ENCODE measurements at regions not wholly inside any gene's neighbourhood (a gene's known extent, or its start where the extent isn't known, plus 50 kb on each side); places are given as distances from the start of the nearest gene placed in this dataset.

- H3K27ac ChIP-seq (ENCODE audit: extremely low read length, insufficient read depth, low read length) = no peak overlapping the region
- H3K9ac ChIP-seq (ENCODE audit: insufficient read depth, low read depth, low read length) = no peak overlapping the region
- no peaks in the 10 kb centered on the region for H3K36me3 ChIP-seq (replicated peaks in 1 of 2; ENCODE audit: control insufficient read depth in 1 of 2, insufficient read depth in 2 of 2, low read length in 2 of 2)
- H3K79me2 ChIP-seq (ENCODE audit: insufficient read depth, low read length) = no peaks in the 10 kb centered on the region
- no peak overlapping the region for H2AFZ ChIP-seq (ENCODE audit: low read length)
- no peaks in the 10 kb centered on the region for H4K20me1 ChIP-seq (ENCODE audit: insufficient read depth, low read length)
- peaks cover 50% of the 10 kb centered on the region for H3K9me3 ChIP-seq (ENCODE audit: low read length)
- ATAC-seq = no peak
- FAIRE-seq = no peak
- no peaks in the 10 kb centered on the region for H3K4me1 ChIP-seq (ENCODE audit: insufficient read depth, low read length)
- H3K4me3 ChIP-seq (replicated peaks in 1 of 3; ENCODE audit: insufficient read depth in 1 of 3, low read depth in 2 of 3, low read length in 3 of 3) = no peak overlapping the region
- DNase-seq (ENCODE audit: low spot score) = no peak
- 0% methylated on average over 2 of the region's 2 CpGs for WGBS (ENCODE audit: low lambda C conversion rate)
- no peak overlapping the region for H3K4me2 ChIP-seq (ENCODE audit: low read depth, low read length)
- ChIA-PET POLR2A (no interaction called here), CTCF (ENCODE audit: low intra/inter-chr PET ratio, low total read pairs) (no interaction called here)
- no peaks in the 10 kb centered on the region for H3K27me3 ChIP-seq (ENCODE audit: control insufficient read depth in 1 of 2, insufficient read depth in 2 of 2, low read length in 2 of 2)
- no TSS peak for BruUV-seq (replicated peaks)
- in situ Hi-C loops (cut with HindIII; ENCODE audit: extremely low pct_ligation_motif_present, low pct_unique_long_range_greater_than_20kb) = no loop called here
- intact Hi-C loops (cut with micrococcal nuclease; ENCODE audit: unreplicated experiment) = no loop called here
- TF ChIP-seq JUN (CRISPR knock-in tag; IDR thresholded peaks at IDR 0.05) (no peak), ZHX2 (IDR thresholded peaks at IDR 0.05; ENCODE audit: low read depth) (no peak), ZHX2 (CRISPR knock-in tag; IDR thresholded peaks at IDR 0.05; ENCODE audit: borderline replicate concordance) (no peak), SRSF4 (IDR thresholded peaks at IDR 0.05; ENCODE audit: low read depth, low read length, poor library complexity, severe bottlenecking) (no peak), ZNF878 (CRISPR knock-in tag; IDR thresholded peaks at IDR 0.05) (no peak), ADNP (CRISPR knock-in tag; IDR thresholded peaks at IDR 0.05) (no peak), ZNF318 (CRISPR knock-in tag; IDR thresholded peaks at IDR 0.05) (no peak), NONO (IDR thresholded peaks at IDR 0.05) (no peak), NONO (CRISPR knock-in tag; conservative IDR thresholded peaks at IDR 0.05) (no peak)
Observed at GRCh38 chr1:238205045-238205662, 314.4 kb upstream of the ZP4 start.
